Amygdala (tissue), 56 donors: ENCODE measurements at regions not wholly inside any gene's neighbourhood (a gene's known extent, or its start where the extent isn't known, plus 50 kb on each side); places are given as distances from the start of the nearest gene placed in this dataset.

ENCODE experiments used
- DNase-seq, 56 donors: peaks; one replicate each; lab custom pipeline; 2025; lab: John Stamatoyannopoulos, UW

- DNase-seq, result no peak
Observed at GRCh38 chrX:49773993-49774392, 55.1 kb upstream of the PAGE4 start.

- DNase-seq, result no peak
Observed at GRCh38 chrX:49767236-49767635, 61.9 kb upstream of the PAGE4 start.

GRCh38 chrX:49762175-49762720 is 66.5 kb upstream of the PAGE1 start:
- DNase-seq, result no peak

GRCh38 chrX:49761481-49761880 is 65.7 kb upstream of the PAGE1 start:
- peak in 1 of 56 donors; percentile 0 for DNase-seq

GRCh38 chrX:49760290-49760890 is 64.6 kb upstream of the PAGE1 start:
- no peak for DNase-seq

GRCh38 chrX:49756692-49757091 is 60.9 kb upstream of the PAGE1 start:
- no peak for DNase-seq

- peak in 20 of 56 donors; percentile 0 to 25 (median 2) for DNase-seq
Observed at GRCh38 chrX:49754233-49754857, 58.6 kb upstream of the PAGE1 start.

- DNase-seq, result no peak
Observed at GRCh38 chrX:49753691-49754090, 57.9 kb upstream of the PAGE1 start.

GRCh38 chrX:49748211-49748956 is 52.6 kb upstream of the PAGE1 start:
- no peak for DNase-seq

GRCh38 chrX:49746306-49746705 is 50.5 kb upstream of the PAGE1 start:
- DNase-seq, result no peak
